ENCODE measurements at regions not wholly inside any gene's neighbourhood (a gene's known extent, or its start where the extent isn't known, plus 50 kb on each side); places are given as distances from the start of the nearest gene placed in this dataset.

DNA sequence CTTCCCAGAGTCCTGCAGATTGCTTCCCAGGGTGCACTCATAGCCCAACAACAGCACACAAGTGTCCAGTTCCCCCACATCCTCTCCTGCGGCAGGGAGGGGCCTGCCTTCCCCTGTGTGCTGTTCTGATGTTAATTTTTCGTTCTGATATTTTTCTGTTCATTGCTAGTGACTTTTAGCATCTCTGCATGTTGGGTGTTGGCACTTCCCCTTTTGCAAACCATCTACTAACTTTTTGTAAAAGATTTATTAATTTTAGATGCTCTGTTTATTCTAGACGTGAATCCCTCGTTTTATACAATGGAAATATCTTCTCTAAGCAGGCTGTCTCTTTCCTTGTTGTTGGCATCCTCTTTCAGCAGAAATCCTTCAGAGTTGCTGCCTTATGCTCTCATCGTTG is 97.3 kb upstream of the DAP start:
- TF ChIP-seq CTCF (IDR thresholded peaks at IDR 0.05) (no peak), EP300 (IDR thresholded peaks at IDR 0.05) (no peak)

All from suprapubic skin (tissue), 3 donors.